ENCODE measurements at regions not wholly inside any gene's neighbourhood (a gene's known extent, or its start where the extent isn't known, plus 50 kb on each side); places are given as distances from the start of the nearest gene placed in this dataset.

GRCh38 chr4:41360921-41361793, 104.4 kb downstream of the UCHL1 start:
- Histone ChIP-seq H3K4me1 (peaks cover 42 to 43% of the 10 kb centered on the region in 2 donors), H3K9me3 (no peaks in the 10 kb centered on the region), H3K27ac (peak overlapping the region; percentile 89 to 93 (median 90)), H3K4me3 (peak overlapping the region; percentile 84 to 96 (median 92)), H3K36me3 (no peaks in the 10 kb centered on the region), H3K27me3 (no peaks in the 10 kb centered on the region)
- intact Hi-C loops (cut with DNase I; ENCODE audit: low total_unique reads) (loop anchor here (2.0 to 5.0 kb wide), 5 partner anchors 54 to 210 kb away; no protein-coding TSS in a partner anchor), in situ Hi-C loops (cut with MboI; ENCODE audit: low sequenced_read_pairs in 4 of 4) (loop anchor here in 3 of 4 donors (10.0 to 25.0 kb wide), 2 partner anchors 174 to 176 kb away; partner anchors contain the start of gene LIMCH1 (in 3 of the 3))
- DNase-seq (peak; percentile 35 to 70), ATAC-seq (peak; percentile 40 to 43)
- TF ChIP-seq POLR2A (IDR thresholded peaks at IDR 0.05) (no peak), CTCF (IDR thresholded peaks at IDR 0.05 in 4 of 5, conservative IDR thresholded peaks at IDR 0.05 in 1 of 5) (no peak)

- no peaks in the 10 kb centered on the region for H3K27me3 ChIP-seq
- no peaks in the 10 kb centered on the region for H3K36me3 ChIP-seq
- peaks cover 48 to 51% of the 10 kb centered on the region in 2 donors for H3K4me1 ChIP-seq
- intact Hi-C loops (cut with DNase I; ENCODE audit: low total_unique reads), result loop anchor here (2.0 to 5.0 kb wide), 6 partner anchors 53 to 283 kb away; no protein-coding TSS in a partner anchor
- no peaks in the 10 kb centered on the region for H3K9me3 ChIP-seq
- peak overlapping the region; percentile 84 to 96 (median 92) for H3K4me3 ChIP-seq
- ATAC-seq (peak; percentile 23 to 33), DNase-seq (no peak)
- TF ChIP-seq CTCF (IDR thresholded peaks at IDR 0.05 in 4 of 5, conservative IDR thresholded peaks at IDR 0.05 in 1 of 5) (no peak), POLR2A (IDR thresholded peaks at IDR 0.05) (no peak)
- H3K27ac ChIP-seq, result peak overlapping the region; percentile 89 to 93 (median 90)
- in situ Hi-C loops (cut with MboI; ENCODE audit: low sequenced_read_pairs in 4 of 4), result loop anchor here in 3 of 4 donors (10.0 to 25.0 kb wide), 2 partner anchors 173 to 175 kb away; partner anchors contain the start of gene LIMCH1 (in 3 of the 3)
Measured at GRCh38 chr4:41361794-41362526, 105.2 kb downstream of the UCHL1 start.

GRCh38 chr4:41362621-41363383, 106.1 kb downstream of the UCHL1 start:
- DNase-seq, result no peak
- Histone ChIP-seq H3K9me3 (no peaks in the 10 kb centered on the region), H3K4me1 (peaks cover 51 to 56% of the 10 kb centered on the region in 2 donors), H3K36me3 (no peaks in the 10 kb centered on the region), H3K27me3 (no peaks in the 10 kb centered on the region), H3K4me3 (peak overlapping the region; percentile 84 to 96 (median 92)), H3K27ac (peak overlapping the region; percentile 89 to 93 (median 90))
- TF ChIP-seq POLR2A (IDR thresholded peaks at IDR 0.05), result no peak
- TF ChIP-seq CTCF (IDR thresholded peaks at IDR 0.05 in 4 of 5, conservative IDR thresholded peaks at IDR 0.05 in 1 of 5), result no peak
- no peak for ATAC-seq
- in situ Hi-C loops (cut with MboI; ENCODE audit: low sequenced_read_pairs in 4 of 4), result loop anchor here in 3 of 4 donors (10.0 to 25.0 kb wide), 2 partner anchors 172 to 174 kb away; partner anchors contain the start of gene LIMCH1 (in 3 of the 3)
- intact Hi-C loops (cut with DNase I; ENCODE audit: low total_unique reads), result loop anchor here (2.0 to 5.0 kb wide), 3 partner anchors 81 to 282 kb away; no protein-coding TSS in a partner anchor

Data from gastrocnemius medialis (tissue), 4 donors.